ENCODE measurements at regions not wholly inside any gene's neighbourhood (a gene's known extent, or its start where the extent isn't known, plus 50 kb on each side); places are given as distances from the start of the nearest gene placed in this dataset.
A peak's percentile ranks its signal among the peaks of the same experiment; 100 is the strongest.

- Histone ChIP-seq H3K4me3 (no peak overlapping the region), H3K9me3 (no peaks in the 10 kb centered on the region), H3K4me1 (peaks cover 5 to 11% of the 10 kb centered on the region in 2 donors), H3K27ac (no peak overlapping the region), H3K27me3 (no peaks in the 10 kb centered on the region), H3K36me3 (peaks cover 0 to 32% of the 10 kb centered on the region in 2 donors)
- ATAC-seq (peak; percentile 12), DNase-seq (peak in 1 of 4 donors; percentile 70)
- no peak for TF ChIP-seq CTCF (IDR thresholded peaks at IDR 0.05)
- intact Hi-C loops (cut with DNase I), result no loop called here
These were observed 53.5 kb downstream of the PLXNA1 start for GRCh38 chr3:127036209-127037020.

GRCh38 chr3:127037021-127037400 is 54.1 kb downstream of the PLXNA1 start:
- H3K27me3 ChIP-seq, result no peaks in the 10 kb centered on the region
- H3K4me3 ChIP-seq, result no peak overlapping the region
- DNase-seq (peak in 1 of 4 donors; percentile 79), ATAC-seq (no peak)
- intact Hi-C loops (cut with DNase I), result no loop called here
- peaks cover 5 to 11% of the 10 kb centered on the region in 2 donors for H3K4me1 ChIP-seq
- H3K9me3 ChIP-seq, result no peaks in the 10 kb centered on the region
- peaks cover 0 to 26% of the 10 kb centered on the region in 2 donors for H3K36me3 ChIP-seq
- no peak for TF ChIP-seq CTCF (IDR thresholded peaks at IDR 0.05)
- no peak overlapping the region for H3K27ac ChIP-seq

GRCh38 chr3:127037418-127037841 is 54.5 kb downstream of the PLXNA1 start:
- intact Hi-C loops (cut with DNase I), result no loop called here
- TF ChIP-seq CTCF (IDR thresholded peaks at IDR 0.05), result no peak
- no peaks in the 10 kb centered on the region for H3K9me3 ChIP-seq
- peaks cover 0 to 22% of the 10 kb centered on the region in 2 donors for H3K36me3 ChIP-seq
- DNase-seq (peak in 1 of 4 donors; percentile 28), ATAC-seq (no peak)
- no peaks in the 10 kb centered on the region for H3K27me3 ChIP-seq
- H3K4me1 ChIP-seq, result peaks cover 5 to 11% of the 10 kb centered on the region in 2 donors
- no peak overlapping the region for H3K4me3 ChIP-seq
- no peak overlapping the region for H3K27ac ChIP-seq

- Histone ChIP-seq H3K36me3 (peaks cover 0 to 16% of the 10 kb centered on the region in 2 donors), H3K4me1 (peaks cover 5 to 11% of the 10 kb centered on the region in 2 donors), H3K9me3 (no peaks in the 10 kb centered on the region), H3K27ac (no peak overlapping the region), H3K4me3 (no peak overlapping the region), H3K27me3 (no peaks in the 10 kb centered on the region)
- ATAC-seq, result no peak
- intact Hi-C loops (cut with DNase I), result no loop called here
- no peak for TF ChIP-seq CTCF (IDR thresholded peaks at IDR 0.05)
- peak in 2 of 4 donors; percentile 29 to 52 for DNase-seq
These were observed 55.1 kb downstream of the PLXNA1 start for GRCh38 chr3:127037971-127038446.

- no peak overlapping the region for H3K27ac ChIP-seq
- no peaks in the 10 kb centered on the region for H3K27me3 ChIP-seq
- ATAC-seq, result no peak
- TF ChIP-seq CTCF (IDR thresholded peaks at IDR 0.05), result no peak
- H3K4me3 ChIP-seq, result no peak overlapping the region
- H3K4me1 ChIP-seq, result peaks cover 6 to 11% of the 10 kb centered on the region in 2 donors
- no peaks in the 10 kb centered on the region for H3K9me3 ChIP-seq
- H3K36me3 ChIP-seq, result peaks cover 0 to 12% of the 10 kb centered on the region in 2 donors
- DNase-seq, result peak in 2 of 4 donors; percentile 24 to 62
- intact Hi-C loops (cut with DNase I), result no loop called here
These were observed 55.6 kb downstream of the PLXNA1 start for GRCh38 chr3:127038466-127038865.

Data from left lung (tissue), 4 donors.